NB4 (cell line): ENCODE measurements at regions not wholly inside any gene's neighbourhood (a gene's known extent, or its start where the extent isn't known, plus 50 kb on each side); places are given as distances from the start of the nearest gene placed in this dataset.

ENCODE experiments used
- POLR2A ChIP-seq: IDR thresholded peaks from 2 replicates; pipeline ENCODE4 v1.6.1; 2011; ENCODE audit warnings: mild to moderate bottlenecking; ENCODE audit not compliant: insufficient read length; ENCODE audit errors: extremely low read depth
- TF ChIP-seq, protein P1 (sequence below): IDR thresholded peaks from one replicate; pipeline ENCODE4 v1.5.1; 2012; ENCODE audit warnings: low read depth, low read length

DNA sequence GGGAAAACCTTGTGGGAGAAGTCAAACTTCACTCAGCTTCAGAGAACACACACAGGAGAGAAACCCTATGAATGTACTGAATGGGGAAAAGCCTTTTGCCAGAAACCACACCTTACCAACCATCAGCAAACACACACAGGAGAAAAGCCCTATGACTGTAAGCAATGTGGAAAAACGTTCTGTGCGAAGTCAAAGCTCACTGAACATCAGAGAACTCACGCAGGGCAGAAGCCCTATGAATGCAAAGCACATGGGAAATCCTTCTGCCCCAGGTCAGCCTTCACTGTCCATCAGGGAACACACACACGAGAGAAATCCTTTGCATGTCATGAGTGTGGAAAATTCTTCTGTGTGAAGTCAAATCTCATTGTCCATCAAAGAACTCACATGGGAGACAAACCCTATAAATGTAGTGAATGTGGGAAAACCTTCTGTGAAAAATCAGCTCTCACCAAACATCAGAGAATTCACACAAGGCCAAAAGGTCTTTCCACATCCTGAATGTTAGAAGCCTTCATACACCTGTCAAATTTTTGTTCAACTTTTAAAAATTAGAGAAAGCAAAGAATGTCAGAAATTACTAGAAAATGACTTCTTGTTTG lies 199.4 kb downstream of the SMIM20 start:
- TF ChIP-seq, protein P1, sequence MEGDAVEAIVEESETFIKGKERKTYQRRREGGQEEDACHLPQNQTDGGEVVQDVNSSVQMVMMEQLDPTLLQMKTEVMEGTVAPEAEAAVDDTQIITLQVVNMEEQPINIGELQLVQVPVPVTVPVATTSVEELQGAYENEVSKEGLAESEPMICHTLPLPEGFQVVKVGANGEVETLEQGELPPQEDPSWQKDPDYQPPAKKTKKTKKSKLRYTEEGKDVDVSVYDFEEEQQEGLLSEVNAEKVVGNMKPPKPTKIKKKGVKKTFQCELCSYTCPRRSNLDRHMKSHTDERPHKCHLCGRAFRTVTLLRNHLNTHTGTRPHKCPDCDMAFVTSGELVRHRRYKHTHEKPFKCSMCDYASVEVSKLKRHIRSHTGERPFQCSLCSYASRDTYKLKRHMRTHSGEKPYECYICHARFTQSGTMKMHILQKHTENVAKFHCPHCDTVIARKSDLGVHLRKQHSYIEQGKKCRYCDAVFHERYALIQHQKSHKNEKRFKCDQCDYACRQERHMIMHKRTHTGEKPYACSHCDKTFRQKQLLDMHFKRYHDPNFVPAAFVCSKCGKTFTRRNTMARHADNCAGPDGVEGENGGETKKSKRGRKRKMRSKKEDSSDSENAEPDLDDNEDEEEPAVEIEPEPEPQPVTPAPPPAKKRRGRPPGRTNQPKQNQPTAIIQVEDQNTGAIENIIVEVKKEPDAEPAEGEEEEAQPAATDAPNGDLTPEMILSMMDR: no peak
- TF ChIP-seq POLR2A: no peak
